Neural crest cell (in vitro differentiated cells): ENCODE measurements at regions not wholly inside any gene's neighbourhood (a gene's known extent, or its start where the extent isn't known, plus 50 kb on each side); places are given as distances from the start of the nearest gene placed in this dataset.

Source experiments
- DNase-seq: peaks from one replicate; pipeline ENCODE4 v3.0.0; 2021; ENCODE audit warnings: low read depth, mixed read lengths, low spot score
- H3K27ac Mint-ChIP-seq: one replicate; pipeline ENCODE4 v1.8.0; 2021; ENCODE audit warnings: mild to moderate bottlenecking, mixed read lengths; ENCODE audit not compliant: unreplicated experiment
- H3K27me3 Mint-ChIP-seq: 2 replicates; pipeline ENCODE4 v1.8.0; 2021; ENCODE audit warnings: low read depth, mild to moderate bottlenecking, mixed read lengths
- H3K36me3 Mint-ChIP-seq: 2 replicates; pipeline ENCODE4 v1.8.0; 2021; ENCODE audit warnings: low read depth, mild to moderate bottlenecking, mixed read lengths
- H3K4me1 Mint-ChIP-seq: 2 replicates; pipeline ENCODE4 v1.8.0; 2021; ENCODE audit warnings: mixed read lengths
- H3K4me3 Mint-ChIP-seq: one replicate; pipeline ENCODE4 v1.8.0; 2021; ENCODE audit warnings: mild to moderate bottlenecking, mixed read lengths
- H3K9me3 Mint-ChIP-seq: 2 replicates; pipeline ENCODE4 v1.8.0; 2021; ENCODE audit warnings: mixed read lengths
- CTCF ChIP-seq: fragments of 200-600 bp; sonication (generic); conservative IDR thresholded peaks from 2 replicates; pipeline ENCODE4 v1.5.0; 2021; ENCODE audit warnings: antibody characterized with exemption, mild to moderate bottlenecking

GRCh38 chr4:85391071-85391470 is 83.9 kb upstream of the ARHGAP24 start:
- no peak overlapping the region for H3K4me3 Mint-ChIP-seq
- no peak overlapping the region for H3K27ac Mint-ChIP-seq
- H3K9me3 Mint-ChIP-seq = peaks cover 12% of the 10 kb centered on the region
- H3K4me1 Mint-ChIP-seq = no peaks in the 10 kb centered on the region
- H3K36me3 Mint-ChIP-seq = no peaks in the 10 kb centered on the region
- no peak for TF ChIP-seq CTCF
- DNase-seq = no peak
- no peaks in the 10 kb centered on the region for H3K27me3 Mint-ChIP-seq

- Mint-ChIP-seq H3K9me3 (peaks cover 9% of the 10 kb centered on the region), H3K4me3 (no peak overlapping the region), H3K27ac (no peak overlapping the region), H3K4me1 (no peaks in the 10 kb centered on the region), H3K27me3 (no peaks in the 10 kb centered on the region), H3K36me3 (no peaks in the 10 kb centered on the region)
- no peak for DNase-seq
- no peak for TF ChIP-seq CTCF
Measured at GRCh38 chr4:85391589-85392410, 83.2 kb upstream of the ARHGAP24 start.

- no peak for DNase-seq
- Mint-ChIP-seq H3K9me3 (no peaks in the 10 kb centered on the region), H3K4me3 (no peak overlapping the region), H3K36me3 (no peaks in the 10 kb centered on the region), H3K27ac (no peak overlapping the region), H3K4me1 (no peaks in the 10 kb centered on the region), H3K27me3 (no peaks in the 10 kb centered on the region)
- no peak for TF ChIP-seq CTCF
Measured at GRCh38 chr4:85393201-85393600, 81.7 kb upstream of the ARHGAP24 start.

GRCh38 chr4:85398276-85398675 is 76.7 kb upstream of the ARHGAP24 start:
- no peaks in the 10 kb centered on the region for H3K9me3 Mint-ChIP-seq
- H3K36me3 Mint-ChIP-seq = no peaks in the 10 kb centered on the region
- H3K4me1 Mint-ChIP-seq = no peaks in the 10 kb centered on the region
- H3K27ac Mint-ChIP-seq = no peak overlapping the region
- no peak for DNase-seq
- no peaks in the 10 kb centered on the region for H3K27me3 Mint-ChIP-seq
- no peak for TF ChIP-seq CTCF
- H3K4me3 Mint-ChIP-seq = no peak overlapping the region

- no peak for DNase-seq
- no peaks in the 10 kb centered on the region for H3K9me3 Mint-ChIP-seq
- H3K4me1 Mint-ChIP-seq = no peaks in the 10 kb centered on the region
- no peak overlapping the region for H3K4me3 Mint-ChIP-seq
- H3K27ac Mint-ChIP-seq = no peak overlapping the region
- no peaks in the 10 kb centered on the region for H3K27me3 Mint-ChIP-seq
- no peak for TF ChIP-seq CTCF
- no peaks in the 10 kb centered on the region for H3K36me3 Mint-ChIP-seq
Measured at GRCh38 chr4:85399270-85399669, 75.7 kb upstream of the ARHGAP24 start.
